ENCODE measurements at regions not wholly inside any gene's neighbourhood (a gene's known extent, or its start where the extent isn't known, plus 50 kb on each side); places are given as distances from the start of the nearest gene placed in this dataset.

DNA sequence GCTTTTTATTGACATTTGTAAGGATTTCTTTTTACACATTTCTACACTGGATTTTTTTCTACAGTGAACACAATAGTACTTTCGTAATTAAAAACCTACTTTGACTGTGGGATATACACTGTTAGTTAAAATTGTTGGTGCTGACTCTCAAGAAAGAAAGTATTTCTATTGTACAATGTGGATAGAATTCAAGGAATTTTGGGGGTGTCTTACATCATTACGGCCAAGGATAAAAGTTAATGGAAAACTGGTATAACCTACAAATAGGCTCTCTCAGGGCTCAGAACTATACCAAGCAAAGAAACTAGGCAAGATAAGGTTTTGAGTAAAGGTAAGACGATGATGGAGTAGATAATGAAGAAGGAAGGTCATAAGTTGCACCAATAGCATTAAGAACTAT, 198.4 kb upstream of the PARD3B start:
- TF ChIP-seq, protein P1, sequence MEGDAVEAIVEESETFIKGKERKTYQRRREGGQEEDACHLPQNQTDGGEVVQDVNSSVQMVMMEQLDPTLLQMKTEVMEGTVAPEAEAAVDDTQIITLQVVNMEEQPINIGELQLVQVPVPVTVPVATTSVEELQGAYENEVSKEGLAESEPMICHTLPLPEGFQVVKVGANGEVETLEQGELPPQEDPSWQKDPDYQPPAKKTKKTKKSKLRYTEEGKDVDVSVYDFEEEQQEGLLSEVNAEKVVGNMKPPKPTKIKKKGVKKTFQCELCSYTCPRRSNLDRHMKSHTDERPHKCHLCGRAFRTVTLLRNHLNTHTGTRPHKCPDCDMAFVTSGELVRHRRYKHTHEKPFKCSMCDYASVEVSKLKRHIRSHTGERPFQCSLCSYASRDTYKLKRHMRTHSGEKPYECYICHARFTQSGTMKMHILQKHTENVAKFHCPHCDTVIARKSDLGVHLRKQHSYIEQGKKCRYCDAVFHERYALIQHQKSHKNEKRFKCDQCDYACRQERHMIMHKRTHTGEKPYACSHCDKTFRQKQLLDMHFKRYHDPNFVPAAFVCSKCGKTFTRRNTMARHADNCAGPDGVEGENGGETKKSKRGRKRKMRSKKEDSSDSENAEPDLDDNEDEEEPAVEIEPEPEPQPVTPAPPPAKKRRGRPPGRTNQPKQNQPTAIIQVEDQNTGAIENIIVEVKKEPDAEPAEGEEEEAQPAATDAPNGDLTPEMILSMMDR (IDR thresholded peaks at IDR 0.05; ENCODE audit: low read length): no peak
- TF ChIP-seq EZH2 (optimal IDR thresholded peaks at IDR 0.05; ENCODE audit: low read depth, low read length): no peak
